Stomach smooth muscle (tissue), 2 donors: ENCODE measurements at regions not wholly inside any gene's neighbourhood (a gene's known extent, or its start where the extent isn't known, plus 50 kb on each side); places are given as distances from the start of the nearest gene placed in this dataset.

ENCODE experiments used
- H3K27ac ChIP-seq: one replicate; pipeline ENCODE4 v1.7.0; 2013; ENCODE audit warnings: mild to moderate bottlenecking, low read length, inconsistent platforms
- H3K27me3 ChIP-seq, 2 donors: one replicate each; pipeline ENCODE4 v1.7.0; 2013; ENCODE audit warnings: low read length in 2 of 2; ENCODE audit not compliant: insufficient read depth in 2 of 2, control insufficient read depth in 1 of 2
- H3K36me3 ChIP-seq, 2 donors: one replicate each; pipeline ENCODE4 v1.7.0; 2013; ENCODE audit warnings: low read length in 2 of 2; ENCODE audit not compliant: control insufficient read depth in 2 of 2, insufficient read depth in 2 of 2
- H3K4me1 ChIP-seq: one replicate; pipeline ENCODE4 v1.7.0; 2013; ENCODE audit warnings: low read length; ENCODE audit not compliant: control insufficient read depth, insufficient read depth
- H3K4me3 ChIP-seq, 2 donors: one replicate each; pipeline ENCODE4 v1.7.0; 2013; ENCODE audit warnings: low read length in 2 of 2
- H3K9ac ChIP-seq, 2 donors: one replicate each; pipeline ENCODE4 v1.7.0; 2013; ENCODE audit warnings: low read length in 2 of 2, mild to moderate bottlenecking in 1 of 2
- H3K9me3 ChIP-seq, 2 donors: one replicate each; pipeline ENCODE4 v1.7.0; 2013; ENCODE audit warnings: low read length in 2 of 2; ENCODE audit not compliant: control insufficient read depth in 2 of 2
- donor health status: healthy.
- donor health status: Pancreatic carcinoma.

- no peak overlapping the region for H3K9ac ChIP-seq
- H3K9me3 ChIP-seq, result no peaks in the 10 kb centered on the region
- no peaks in the 10 kb centered on the region for H3K36me3 ChIP-seq
- H3K4me1 ChIP-seq, result no peaks in the 10 kb centered on the region
- H3K27me3 ChIP-seq, result no peaks in the 10 kb centered on the region
- H3K27ac ChIP-seq, result no peak overlapping the region
- H3K4me3 ChIP-seq, result no peak overlapping the region
These were observed 978.7 kb downstream of the SLITRK5 start for GRCh38 chr13:88649855-88650254.

GRCh38 chr13:88651531-88651930 lies 980.4 kb downstream of the SLITRK5 start:
- H3K4me1 ChIP-seq, result no peaks in the 10 kb centered on the region

GRCh38 chr13:88656751-88657150 lies 985.6 kb downstream of the SLITRK5 start:
- Histone ChIP-seq H3K9me3 (no peaks in the 10 kb centered on the region), H3K27ac (no peak overlapping the region), H3K9ac (no peak overlapping the region), H3K36me3 (no peaks in the 10 kb centered on the region), H3K4me1 (no peaks in the 10 kb centered on the region), H3K27me3 (no peaks in the 10 kb centered on the region), H3K4me3 (no peak overlapping the region)

More at GRCh38 chr13:88651531-88651930, 980.4 kb downstream of the SLITRK5 start:
- Histone ChIP-seq H3K36me3 (no peaks in the 10 kb centered on the region), H3K9ac (no peak overlapping the region), H3K27ac (no peak overlapping the region), H3K9me3 (no peaks in the 10 kb centered on the region), H3K4me3 (no peak overlapping the region), H3K27me3 (no peaks in the 10 kb centered on the region)

- Histone ChIP-seq H3K9ac (no peak overlapping the region), H3K27ac (no peak overlapping the region), H3K4me3 (no peak overlapping the region), H3K9me3 (no peaks in the 10 kb centered on the region), H3K36me3 (no peaks in the 10 kb centered on the region), H3K4me1 (no peaks in the 10 kb centered on the region), H3K27me3 (no peaks in the 10 kb centered on the region)
These were observed 999.3 kb downstream of the SLITRK5 start for GRCh38 chr13:88670509-88670908.

- Histone ChIP-seq H3K27me3 (no peaks in the 10 kb centered on the region), H3K9me3 (no peaks in the 10 kb centered on the region), H3K4me1 (no peaks in the 10 kb centered on the region), H3K36me3 (no peaks in the 10 kb centered on the region), H3K9ac (no peak overlapping the region), H3K27ac (no peak overlapping the region), H3K4me3 (no peak overlapping the region)
These were observed 1003.7 kb downstream of the SLITRK5 start for GRCh38 chr13:88674841-88675240.

- no peak overlapping the region for H3K9ac ChIP-seq
- no peaks in the 10 kb centered on the region for H3K4me1 ChIP-seq
- no peaks in the 10 kb centered on the region for H3K9me3 ChIP-seq
- no peaks in the 10 kb centered on the region for H3K27me3 ChIP-seq
- H3K27ac ChIP-seq, result no peak overlapping the region
- no peak overlapping the region for H3K4me3 ChIP-seq
- no peaks in the 10 kb centered on the region for H3K36me3 ChIP-seq
These were observed 1004.3 kb downstream of the SLITRK5 start for GRCh38 chr13:88675347-88675996.

- H3K4me1 ChIP-seq, result no peaks in the 10 kb centered on the region
- H3K4me3 ChIP-seq, result no peak overlapping the region
- no peak overlapping the region for H3K9ac ChIP-seq
- no peaks in the 10 kb centered on the region for H3K9me3 ChIP-seq
- H3K27ac ChIP-seq, result no peak overlapping the region
- no peaks in the 10 kb centered on the region for H3K36me3 ChIP-seq
- no peaks in the 10 kb centered on the region for H3K27me3 ChIP-seq
These were observed 1004.8 kb downstream of the SLITRK5 start for GRCh38 chr13:88676016-88676415.

- H3K9ac ChIP-seq, result no peak overlapping the region
- H3K9me3 ChIP-seq, result no peaks in the 10 kb centered on the region
- no peaks in the 10 kb centered on the region for H3K27me3 ChIP-seq
- no peaks in the 10 kb centered on the region for H3K4me1 ChIP-seq
- H3K36me3 ChIP-seq, result no peaks in the 10 kb centered on the region
- no peak overlapping the region for H3K4me3 ChIP-seq
- no peak overlapping the region for H3K27ac ChIP-seq
These were observed 1014.3 kb downstream of the SLITRK5 start for GRCh38 chr13:88685459-88685858.

- Histone ChIP-seq H3K9me3 (no peaks in the 10 kb centered on the region), H3K4me1 (no peaks in the 10 kb centered on the region), H3K27me3 (no peaks in the 10 kb centered on the region), H3K27ac (no peak overlapping the region), H3K4me3 (no peak overlapping the region), H3K36me3 (no peaks in the 10 kb centered on the region), H3K9ac (no peak overlapping the region)
These were observed 1030.4 kb downstream of the SLITRK5 start for GRCh38 chr13:88701551-88701950.

- no peak overlapping the region for H3K9ac ChIP-seq
These were observed 1033.6 kb downstream of the SLITRK5 start for GRCh38 chr13:88704600-88705275.

GRCh38 chr13:88707646-88708045 lies 1036.5 kb downstream of the SLITRK5 start:
- Histone ChIP-seq H3K27ac (no peak overlapping the region), H3K36me3 (no peaks in the 10 kb centered on the region), H3K27me3 (no peaks in the 10 kb centered on the region), H3K9ac (no peak overlapping the region), H3K4me1 (no peaks in the 10 kb centered on the region), H3K4me3 (no peak overlapping the region), H3K9me3 (no peaks in the 10 kb centered on the region)

More at GRCh38 chr13:88704600-88705275, 1033.6 kb downstream of the SLITRK5 start:
- H3K4me1 ChIP-seq, result no peaks in the 10 kb centered on the region
- no peaks in the 10 kb centered on the region for H3K9me3 ChIP-seq
- no peaks in the 10 kb centered on the region for H3K27me3 ChIP-seq
- no peak overlapping the region for H3K27ac ChIP-seq
- H3K36me3 ChIP-seq, result no peaks in the 10 kb centered on the region
- no peak overlapping the region for H3K4me3 ChIP-seq
